GM18870 (cell line): ENCODE measurements at regions not wholly inside any gene's neighbourhood (a gene's known extent, or its start where the extent isn't known, plus 50 kb on each side); places are given as distances from the start of the nearest gene placed in this dataset.
A peak's percentile ranks its signal among the peaks of the same experiment; 100 is the strongest.
"Not testable (repeated sequence)": the region's sequence is repeated elsewhere in the genome, so short reads cannot be mapped to it uniquely, and the experiment has no call there.

ENCODE experiments used
- ATAC-seq: cut with Tn5 transposase; IDR thresholded peaks from one replicate; pipeline ENCODE4 v1.9.1; 2021; ENCODE audit warnings: moderate library complexity; ENCODE audit not compliant: unreplicated experiment

GRCh38 chr5:68070591-68071281 is 144.8 kb upstream of the PIK3R1 start:
- peak; percentile 95 for ATAC-seq

- no peak for ATAC-seq
These were observed 147.5 kb upstream of the PIK3R1 start for GRCh38 chr5:68067976-68068603.

GRCh38 chr5:68067291-68067690 is 148.3 kb upstream of the PIK3R1 start:
- ATAC-seq = no peak

- no peak for ATAC-seq
These were observed 149.1 kb upstream of the PIK3R1 start for GRCh38 chr5:68066277-68066955.

GRCh38 chr5:68065321-68065720 is 150.2 kb upstream of the PIK3R1 start:
- ATAC-seq = not testable (repeated sequence)

- ATAC-seq = no peak
These were observed 155.2 kb upstream of the PIK3R1 start for GRCh38 chr5:68060382-68060781.

- ATAC-seq = no peak
These were observed 158.4 kb upstream of the PIK3R1 start for GRCh38 chr5:68057191-68057590.

GRCh38 chr5:68055686-68056085 is 159.9 kb upstream of the PIK3R1 start:
- no peak for ATAC-seq

- no peak for ATAC-seq
These were observed 160.9 kb upstream of the PIK3R1 start for GRCh38 chr5:68054638-68055037.

GRCh38 chr5:68053202-68053601 is 162.4 kb upstream of the PIK3R1 start:
- ATAC-seq = no peak

GRCh38 chr5:68049053-68049713 is 166.4 kb upstream of the PIK3R1 start:
- ATAC-seq = no peak

- no peak for ATAC-seq
These were observed 167.0 kb upstream of the PIK3R1 start for GRCh38 chr5:68048516-68048915.

- ATAC-seq = not testable (repeated sequence)
These were observed 167.5 kb upstream of the PIK3R1 start for GRCh38 chr5:68048054-68048453.

- ATAC-seq = no peak
These were observed 168.5 kb upstream of the PIK3R1 start for GRCh38 chr5:68047035-68047434.

- ATAC-seq = no peak
These were observed 169.1 kb upstream of the PIK3R1 start for GRCh38 chr5:68046445-68046844.

GRCh38 chr5:68041293-68041692 is 174.3 kb upstream of the PIK3R1 start:
- peak; percentile 85 for ATAC-seq

- ATAC-seq = no peak
These were observed 178.0 kb upstream of the PIK3R1 start for GRCh38 chr5:68037546-68037945.

- no peak for ATAC-seq
These were observed 181.5 kb upstream of the PIK3R1 start for GRCh38 chr5:68033961-68034571.

- ATAC-seq = no peak
These were observed 182.5 kb upstream of the PIK3R1 start for GRCh38 chr5:68033029-68033428.

- ATAC-seq = no peak
These were observed 183.3 kb upstream of the PIK3R1 start for GRCh38 chr5:68032216-68032762.
